ENCODE measurements at regions not wholly inside any gene's neighbourhood (a gene's known extent, or its start where the extent isn't known, plus 50 kb on each side); places are given as distances from the start of the nearest gene placed in this dataset.

GRCh38 chr10:126729314-126729870 lies 58.9 kb upstream of the C10orf90 start:
- no peak overlapping the region for H3K23ac ChIP-seq (ENCODE audit: insufficient read length)
- H4K5ac ChIP-seq (ENCODE audit: insufficient read length, low read depth, low read length) = no peak overlapping the region
- no peak overlapping the region for H3K27ac ChIP-seq (ENCODE audit: low read depth, low read length)
- ChIA-PET CTCF (ENCODE audit: partially characterized antibody) (interaction anchor here (0.5 kb wide), 1 partner anchor 180 kb away, joined by 3 read pairs; no protein-coding TSS in a partner anchor), POLR2A (ENCODE audit: partially characterized antibody) (no interaction called here)
- TF ChIP-seq KDM4A (IDR thresholded peaks at IDR 0.05; ENCODE audit: low read depth, low read length, severe bottlenecking) (no peak), JUN (IDR thresholded peaks at IDR 0.05; ENCODE audit: low read depth, low read length) (no peak), POLR2A (IDR thresholded peaks at IDR 0.05; ENCODE audit: control extremely low read depth in 1 of 2, low read depth in 2 of 2, low read length in 2 of 2) (no peak), CEBPB (IDR thresholded peaks at IDR 0.05; ENCODE audit: low read depth, low read length) (no peak), HDAC2 (IDR thresholded peaks at IDR 0.05; ENCODE audit: borderline replicate concordance in 1 of 2, low read depth in 2 of 2, low read length in 2 of 2) (no peak), CHD1 (IDR thresholded peaks at IDR 0.05; ENCODE audit: low read depth, low read length) (no peak), KDM5A (IDR thresholded peaks at IDR 0.05; ENCODE audit: low read length) (no peak), YY1 (IDR thresholded peaks at IDR 0.05; ENCODE audit: low read depth, low read length) (no peak)
- no peak overlapping the region for H2AK5ac ChIP-seq (ENCODE audit: low read depth, low read length)
- peak overlapping the region; percentile 31; the same call in 1 of the 2 replicates for H2AFZ ChIP-seq (ENCODE audit: low read length)
- no peak overlapping the region for H3K4me3 ChIP-seq (ENCODE audit: extremely low read depth in 1 of 4, insufficient read depth in 2 of 4, low read depth in 3 of 4, low read length in 4 of 4)
- no peak overlapping the region for H3K9ac ChIP-seq (replicated peaks in 1 of 4; ENCODE audit: extremely low read depth in 1 of 4, low read depth in 3 of 4, low read length in 3 of 4)
- no peak overlapping the region for H2BK15ac ChIP-seq (ENCODE audit: low read length)
- H3K56ac ChIP-seq (replicated peaks; ENCODE audit: insufficient read length, low read depth, low read length) = no peak overlapping the region
- H3K4me1 ChIP-seq (replicated peaks in 1 of 4; ENCODE audit: control insufficient read depth in 3 of 4, insufficient read depth in 4 of 4, low read length in 3 of 4) = peaks cover 0 to 5% (median 4%) of the 10 kb centered on the region in 4 experiments; a peak in 4 of 7 replicates
- no peaks in the 10 kb centered on the region for H4K20me1 ChIP-seq (replicated peaks in 1 of 2; ENCODE audit: control insufficient read depth in 1 of 2, insufficient read depth in 2 of 2, low read length in 2 of 2)
- H3K23me2 ChIP-seq (ENCODE audit: low read depth, low read length) = no peaks in the 10 kb centered on the region
- no peaks in the 10 kb centered on the region for H3K36me3 ChIP-seq (ENCODE audit: control insufficient read depth in 2 of 4, insufficient read depth in 4 of 4, low read length in 3 of 4)
- no peak overlapping the region for H2BK20ac ChIP-seq (ENCODE audit: low read length)
- 87% methylated on average over 6 of the region's 6 CpGs; no CpG with 5 or more reads in 1 of the 2 experiments for WGBS, 2 experiments (ENCODE audit: extremely low coverage in 1 of 2, insufficient coverage in 1 of 2, insufficient read length in 1 of 2, insufficient replicate concordance in 2 of 2, low coverage in 1 of 2, low lambda C conversion rate in 2 of 2, missing lambda C conversion rate in 1 of 2)
- H3K14ac ChIP-seq (ENCODE audit: insufficient read length) = no peak overlapping the region
- H3K9me3 ChIP-seq (ENCODE audit: insufficient read depth in 2 of 2, low read depth in 1 of 2, low read length in 1 of 2) = peaks cover 0 to 3% of the 10 kb centered on the region in 2 experiments; a peak in 1 of 4 replicates
- H3K4me2 ChIP-seq (ENCODE audit: insufficient read depth in 1 of 2, low read depth in 2 of 2, low read length in 2 of 2) = no peak overlapping the region
- no peak for DNase-seq (ENCODE audit: low read depth in 1 of 2, low spot score in 2 of 2)
- H3K4ac ChIP-seq (replicated peaks; ENCODE audit: insufficient read length, low read depth, low read length) = no peak overlapping the region
- H2BK5ac ChIP-seq (ENCODE audit: low read depth, low read length) = no peak overlapping the region
- H4K91ac ChIP-seq (replicated peaks; ENCODE audit: insufficient read length, low read length) = no peak overlapping the region
- H3K18ac ChIP-seq (ENCODE audit: extremely low read depth, low read length) = no peak overlapping the region
- no peaks in the 10 kb centered on the region for H3K27me3 ChIP-seq (replicated peaks in 1 of 4; ENCODE audit: control insufficient read depth in 3 of 4, extremely low read depth in 1 of 4, insufficient read depth in 3 of 4, low read length in 3 of 4)
- no peaks in the 10 kb centered on the region for H3K79me1 ChIP-seq (ENCODE audit: low read depth, low read length)
- H2BK12ac ChIP-seq (ENCODE audit: low read depth, low read length) = no peak overlapping the region
- no peak overlapping the region for H4K8ac ChIP-seq (ENCODE audit: extremely low read depth, insufficient read depth, low read length)
- H2BK120ac ChIP-seq (replicated peaks; ENCODE audit: low read depth, low read length) = no peak overlapping the region
- no peaks in the 10 kb centered on the region for H3K79me2 ChIP-seq (ENCODE audit: control insufficient read depth in 1 of 2, insufficient read depth in 2 of 2, low read length in 2 of 2)
- no peak for FAIRE-seq

Measured in H1 (cell line).